ENCODE measurements at regions not wholly inside any gene's neighbourhood (a gene's known extent, or its start where the extent isn't known, plus 50 kb on each side); places are given as distances from the start of the nearest gene placed in this dataset.

DNA sequence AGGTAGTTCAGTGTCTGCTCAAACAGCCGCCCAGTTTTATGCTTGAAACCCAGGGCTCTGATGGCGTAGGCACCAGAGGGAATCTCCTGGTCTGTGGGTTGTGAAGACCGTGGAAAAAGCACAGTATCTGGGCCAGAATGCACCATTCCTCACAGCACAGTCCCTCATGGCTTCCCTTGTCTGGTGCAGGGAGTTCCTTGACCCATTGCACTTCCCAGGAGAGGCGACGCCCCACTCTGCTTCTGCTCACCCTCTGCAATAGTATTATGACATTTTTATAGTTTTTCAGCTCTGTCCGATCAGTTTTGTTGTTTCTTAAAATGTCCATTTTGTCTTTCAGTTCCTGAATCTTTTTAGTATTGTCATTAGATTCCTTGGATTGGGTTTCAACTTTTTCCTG lies 343.5 kb downstream of the EDEM1 start:
- Histone ChIP-seq H4K20me1 (ENCODE audit: insufficient read depth, low read length) (no peaks in the 10 kb centered on the region), H3K9ac (ENCODE audit: insufficient read depth, low read length, poor library complexity, severe bottlenecking) (no peak overlapping the region), H3K79me2 (ENCODE audit: insufficient read depth, low read length) (no peaks in the 10 kb centered on the region), H3K4me2 (replicated peaks; ENCODE audit: extremely low read depth, low read length, poor library complexity, severe bottlenecking) (no peak overlapping the region), H3K27me3 (ENCODE audit: control insufficient read depth in 2 of 2, insufficient read depth in 2 of 2, low read length in 2 of 2) (no peaks in the 10 kb centered on the region), H3K9me3 (replicated peaks in 1 of 2; ENCODE audit: control insufficient read depth in 1 of 2, insufficient read depth in 1 of 2, low read length in 2 of 2) (no peaks in the 10 kb centered on the region), H3K27ac (ENCODE audit: low read depth in 1 of 2, low read length in 2 of 2) (no peak overlapping the region), H3K4me3 (replicated peaks in 1 of 3; ENCODE audit: low read depth in 2 of 3, low read length in 3 of 3) (no peak overlapping the region), H3K4me1 (ENCODE audit: control insufficient read depth in 1 of 2, insufficient read depth in 2 of 2, low read length in 2 of 2) (no peaks in the 10 kb centered on the region), H3K36me3 (replicated peaks in 1 of 2; ENCODE audit: control insufficient read depth in 1 of 2, insufficient read depth in 2 of 2, low read length in 2 of 2) (no peaks in the 10 kb centered on the region), H2AFZ (ENCODE audit: insufficient read depth, low read depth, low read length, poor library complexity, severe bottlenecking) (no peak overlapping the region)
- WGBS (ENCODE audit: insufficient coverage): 100% methylated on average over 1 of the region's 6 CpGs
- DNase-seq: no peak
- Mint-ChIP-seq H3K27ac (peak overlapping the region in 1 of 7 donors; percentile 61), H3K4me1 (no peaks in the 10 kb centered on the region), H3K4me3 (no peak overlapping the region), H3K9me3 (peaks cover 0 to 10% (median 4%) of the 10 kb centered on the region in 7 donors), H3K27me3 (ENCODE audit: low read depth in 3 of 3) (peaks cover 0 to 4% (median 0%) of the 10 kb centered on the region in 3 donors), H3K36me3 (no peaks in the 10 kb centered on the region)
- TF ChIP-seq, protein P1, sequence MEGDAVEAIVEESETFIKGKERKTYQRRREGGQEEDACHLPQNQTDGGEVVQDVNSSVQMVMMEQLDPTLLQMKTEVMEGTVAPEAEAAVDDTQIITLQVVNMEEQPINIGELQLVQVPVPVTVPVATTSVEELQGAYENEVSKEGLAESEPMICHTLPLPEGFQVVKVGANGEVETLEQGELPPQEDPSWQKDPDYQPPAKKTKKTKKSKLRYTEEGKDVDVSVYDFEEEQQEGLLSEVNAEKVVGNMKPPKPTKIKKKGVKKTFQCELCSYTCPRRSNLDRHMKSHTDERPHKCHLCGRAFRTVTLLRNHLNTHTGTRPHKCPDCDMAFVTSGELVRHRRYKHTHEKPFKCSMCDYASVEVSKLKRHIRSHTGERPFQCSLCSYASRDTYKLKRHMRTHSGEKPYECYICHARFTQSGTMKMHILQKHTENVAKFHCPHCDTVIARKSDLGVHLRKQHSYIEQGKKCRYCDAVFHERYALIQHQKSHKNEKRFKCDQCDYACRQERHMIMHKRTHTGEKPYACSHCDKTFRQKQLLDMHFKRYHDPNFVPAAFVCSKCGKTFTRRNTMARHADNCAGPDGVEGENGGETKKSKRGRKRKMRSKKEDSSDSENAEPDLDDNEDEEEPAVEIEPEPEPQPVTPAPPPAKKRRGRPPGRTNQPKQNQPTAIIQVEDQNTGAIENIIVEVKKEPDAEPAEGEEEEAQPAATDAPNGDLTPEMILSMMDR (IDR thresholded peaks at IDR 0.05): no peak
- intact Hi-C loops (cut with micrococcal nuclease): no loop called here

DNA sequence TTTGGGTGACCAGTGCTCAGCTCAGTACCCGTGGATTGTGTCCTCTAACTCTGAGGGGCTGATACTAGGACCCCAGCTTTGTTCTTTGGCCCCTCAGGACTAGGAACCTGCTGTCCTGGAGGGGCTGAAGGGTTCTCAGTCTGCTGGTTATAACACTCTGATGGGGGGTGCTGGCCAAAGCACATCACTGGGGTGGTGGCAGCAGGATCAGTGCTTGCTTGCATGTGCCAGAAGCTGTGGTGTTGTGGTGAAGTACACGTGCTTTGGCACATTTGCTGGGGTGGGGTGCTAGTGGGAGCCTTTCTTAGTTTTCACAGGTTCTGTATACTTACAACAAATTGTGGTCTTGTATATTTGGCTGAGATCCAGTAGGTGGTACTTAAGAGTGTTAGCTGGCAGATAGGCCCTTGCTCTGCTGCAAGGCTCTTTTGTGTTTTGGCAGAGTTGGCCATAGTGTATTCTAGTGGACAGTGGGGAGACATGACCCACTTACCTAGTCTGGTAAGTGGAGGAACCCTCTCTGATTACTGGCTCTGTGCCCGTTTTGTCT lies 344.3 kb downstream of the EDEM1 start:
- Mint-ChIP-seq H3K27ac (no peak overlapping the region), H3K4me1 (no peaks in the 10 kb centered on the region), H3K36me3 (no peaks in the 10 kb centered on the region), H3K27me3 (ENCODE audit: low read depth in 3 of 3) (peaks cover 0 to 4% (median 0%) of the 10 kb centered on the region in 3 donors), H3K9me3 (peaks cover 0 to 10% (median 4%) of the 10 kb centered on the region in 7 donors), H3K4me3 (no peak overlapping the region)
- no peak overlapping the region for H3K4me2 ChIP-seq (replicated peaks; ENCODE audit: extremely low read depth, low read length, poor library complexity, severe bottlenecking)
- WGBS (ENCODE audit: insufficient coverage): 92% methylated on average over 1 of the region's 3 CpGs
- H3K4me1 ChIP-seq (ENCODE audit: control insufficient read depth in 1 of 2, insufficient read depth in 2 of 2, low read length in 2 of 2): no peaks in the 10 kb centered on the region
- intact Hi-C loops (cut with micrococcal nuclease): no loop called here
- H3K27me3 ChIP-seq (ENCODE audit: control insufficient read depth in 2 of 2, insufficient read depth in 2 of 2, low read length in 2 of 2): no peaks in the 10 kb centered on the region
- no peaks in the 10 kb centered on the region for H3K9me3 ChIP-seq (replicated peaks in 1 of 2; ENCODE audit: control insufficient read depth in 1 of 2, insufficient read depth in 1 of 2, low read length in 2 of 2)
- no peak overlapping the region for H3K9ac ChIP-seq (ENCODE audit: insufficient read depth, low read length, poor library complexity, severe bottlenecking)
- no peak for DNase-seq
- no peaks in the 10 kb centered on the region for H3K79me2 ChIP-seq (ENCODE audit: insufficient read depth, low read length)
- no peak overlapping the region for H2AFZ ChIP-seq (ENCODE audit: insufficient read depth, low read depth, low read length, poor library complexity, severe bottlenecking)
- H3K4me3 ChIP-seq (replicated peaks in 1 of 3; ENCODE audit: low read depth in 2 of 3, low read length in 3 of 3): no peak overlapping the region
- H4K20me1 ChIP-seq (ENCODE audit: insufficient read depth, low read length): no peaks in the 10 kb centered on the region
- no peaks in the 10 kb centered on the region for H3K36me3 ChIP-seq (replicated peaks in 1 of 2; ENCODE audit: control insufficient read depth in 1 of 2, insufficient read depth in 2 of 2, low read length in 2 of 2)
- no peak overlapping the region for H3K27ac ChIP-seq (ENCODE audit: low read depth in 1 of 2, low read length in 2 of 2)
- TF ChIP-seq, protein P1 (IDR thresholded peaks at IDR 0.05): no peak
